OCI-LY7 (cell line): ENCODE measurements at regions not wholly inside any gene's neighbourhood (a gene's known extent, or its start where the extent isn't known, plus 50 kb on each side); places are given as distances from the start of the nearest gene placed in this dataset.

ENCODE experiments used
- BruUV-seq: library from RNA; stranded (reverse); fragments of 400-500 nt; replicated peaks from 2 replicates; lab custom pipeline; 2021; lab: Mats Ljungman, UMichigan
- CTCF ChIA-PET: fragments of 300-600 bp; sonication (Branson Sonifier 250); formaldehyde crosslinking; loops from one replicate; lab custom pipeline; 2022; ENCODE audit warnings: antibody characterized with exemption; ENCODE audit not compliant: unreplicated experiment; lab: Charles Lee
- POLR2A ChIA-PET: fragments of 300-600 bp; sonication (Branson Sonifier 250); formaldehyde crosslinking; loops from one replicate; lab custom pipeline; 2022; ENCODE audit warnings: antibody characterized with exemption; lab: Charles Lee
- DNase-seq: peaks from one replicate; pipeline ENCODE4 v3.0.0-alpha.2; 2015; ENCODE audit warnings: low spot score
- H2AFZ ChIP-seq: fragments of 200-600 bp; sonication (generic), shearing (Covaris generic); 2 replicates; pipeline ENCODE4 v1.6.1; 2014; ENCODE audit warnings: mild to moderate bottlenecking, antibody characterized with exemption, low read length, moderate library complexity
- H3K27ac ChIP-seq: fragments of 200-600 bp; sonication (generic); 2 replicates; pipeline ENCODE4 v1.5.1; 2014; ENCODE audit warnings: mixed run types, low read depth, mild to moderate bottlenecking, moderate library complexity, low read length, inconsistent platforms; ENCODE audit not compliant: poor library complexity, severe bottlenecking
- H3K36me3 ChIP-seq: fragments of 200-600 bp; sonication (generic); 2 replicates; pipeline ENCODE4 v1.6.1; 2014; ENCODE audit warnings: mild to moderate bottlenecking, antibody characterized with exemption, low read length, moderate library complexity, mixed read lengths; ENCODE audit not compliant: insufficient read depth
- H3K4me1 ChIP-seq: fragments of 200-600 bp; sonication (generic); 2 replicates; pipeline ENCODE4 v1.5.1; 2014; ENCODE audit warnings: mild to moderate bottlenecking, low read length; ENCODE audit not compliant: insufficient read depth, poor library complexity, severe bottlenecking
- H3K4me2 ChIP-seq: fragments of 200-600 bp; sonication (generic); 2 replicates; pipeline ENCODE4 v1.6.1; 2014; ENCODE audit warnings: mild to moderate bottlenecking, low read length
- H3K4me3 ChIP-seq: fragments of 200-600 bp; sonication (generic); 2 replicates; pipeline ENCODE4 v1.5.1; 2014; ENCODE audit warnings: mild to moderate bottlenecking, low read depth, low read length; ENCODE audit not compliant: poor library complexity, severe bottlenecking
- H3K79me2 ChIP-seq: fragments of 200-600 bp; sonication (generic); 2 replicates; pipeline ENCODE4 v1.6.1; 2016; ENCODE audit warnings: low read depth, mild to moderate bottlenecking, low read length, moderate library complexity, mixed read lengths; ENCODE audit not compliant: insufficient read depth
- H3K9me2 ChIP-seq: fragments of 200-600 bp; sonication (generic); 2 replicates; pipeline ENCODE4 v1.6.1; 2016; ENCODE audit warnings: mild to moderate bottlenecking, low read length, mixed read lengths; ENCODE audit not compliant: insufficient read depth
- H3K9me3 ChIP-seq: fragments of 200-600 bp; sonication (generic); 2 replicates; pipeline ENCODE4 v1.6.1; 2014; ENCODE audit warnings: mild to moderate bottlenecking, mixed run types, low read length, mixed read lengths
- H4K20me1 ChIP-seq: fragments of 200-600 bp; sonication (generic); 2 replicates; pipeline ENCODE4 v1.6.1; 2014; ENCODE audit warnings: mild to moderate bottlenecking, antibody characterized with exemption, low read length, moderate library complexity, mixed read lengths; ENCODE audit not compliant: insufficient read depth
- EZH2phosphoT487 ChIP-seq: fragments of 200-600 bp; sonication (generic); IDR thresholded peaks from 2 replicates; pipeline ENCODE4 v1.6.1; 2018; ENCODE audit warnings: low read depth, borderline replicate concordance, mild to moderate bottlenecking, mixed run types, antibody characterized with exemption, low read length, moderate library complexity, mixed read lengths
- intact Hi-C: fragments of 100-400 bp; cut with micrococcal nuclease; formaldehyde crosslinking; loops from one replicate; pipeline ENCODE4 v1.10.0; 2022; ENCODE audit not compliant: unreplicated experiment
- TF ChIP-seq, protein P1 (sequence below): fragments of 200-600 bp; sonication (generic); conservative IDR thresholded peaks from 2 replicates; pipeline ENCODE4 v1.5.1; 2014; ENCODE audit warnings: mild to moderate bottlenecking, antibody characterized with exemption, low read length, moderate library complexity, mixed read lengths

- POLR2A ChIA-PET = interaction anchor here (0.6 kb wide), 1 partner anchor 16 kb away, joined by 3 read pairs; no protein-coding TSS in a partner anchor
- Histone ChIP-seq H3K36me3 (no peaks in the 10 kb centered on the region), H3K79me2 (no peaks in the 10 kb centered on the region), H3K4me1 (no peaks in the 10 kb centered on the region), H3K4me2 (no peak overlapping the region), H3K27ac (no peak overlapping the region), H3K4me3 (no peak overlapping the region), H3K9me2 (no peaks in the 10 kb centered on the region), H4K20me1 (no peaks in the 10 kb centered on the region), H2AFZ (no peak overlapping the region), H3K9me3 (no peaks in the 10 kb centered on the region)
- CTCF ChIA-PET = no interaction called here
- BruUV-seq = no TSS peak
- intact Hi-C loops = no loop called here
- DNase-seq = no peak
- TF ChIP-seq, protein P1, sequence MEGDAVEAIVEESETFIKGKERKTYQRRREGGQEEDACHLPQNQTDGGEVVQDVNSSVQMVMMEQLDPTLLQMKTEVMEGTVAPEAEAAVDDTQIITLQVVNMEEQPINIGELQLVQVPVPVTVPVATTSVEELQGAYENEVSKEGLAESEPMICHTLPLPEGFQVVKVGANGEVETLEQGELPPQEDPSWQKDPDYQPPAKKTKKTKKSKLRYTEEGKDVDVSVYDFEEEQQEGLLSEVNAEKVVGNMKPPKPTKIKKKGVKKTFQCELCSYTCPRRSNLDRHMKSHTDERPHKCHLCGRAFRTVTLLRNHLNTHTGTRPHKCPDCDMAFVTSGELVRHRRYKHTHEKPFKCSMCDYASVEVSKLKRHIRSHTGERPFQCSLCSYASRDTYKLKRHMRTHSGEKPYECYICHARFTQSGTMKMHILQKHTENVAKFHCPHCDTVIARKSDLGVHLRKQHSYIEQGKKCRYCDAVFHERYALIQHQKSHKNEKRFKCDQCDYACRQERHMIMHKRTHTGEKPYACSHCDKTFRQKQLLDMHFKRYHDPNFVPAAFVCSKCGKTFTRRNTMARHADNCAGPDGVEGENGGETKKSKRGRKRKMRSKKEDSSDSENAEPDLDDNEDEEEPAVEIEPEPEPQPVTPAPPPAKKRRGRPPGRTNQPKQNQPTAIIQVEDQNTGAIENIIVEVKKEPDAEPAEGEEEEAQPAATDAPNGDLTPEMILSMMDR = no peak
- TF ChIP-seq EZH2phosphoT487 = no peak
Observed at GRCh38 chr4:189784651-189785050, 156.0 kb upstream of the FRG1 start.

- intact Hi-C loops = no loop called here
- no peak for DNase-seq
- H3K9me3 ChIP-seq = no peaks in the 10 kb centered on the region
- TF ChIP-seq, protein P1 = no peak
- TF ChIP-seq EZH2phosphoT487 = no peak
- no peaks in the 10 kb centered on the region for H3K36me3 ChIP-seq
- H3K79me2 ChIP-seq = no peaks in the 10 kb centered on the region
- H3K4me2 ChIP-seq = no peak overlapping the region
- ChIA-PET POLR2A (no interaction called here), CTCF (no interaction called here)
- no peak overlapping the region for H2AFZ ChIP-seq
- H4K20me1 ChIP-seq = no peaks in the 10 kb centered on the region
- no peaks in the 10 kb centered on the region for H3K9me2 ChIP-seq
- no peak overlapping the region for H3K27ac ChIP-seq
- no peaks in the 10 kb centered on the region for H3K4me1 ChIP-seq
- H3K4me3 ChIP-seq = no peak overlapping the region
- no TSS peak for BruUV-seq
Observed at GRCh38 chr4:189785257-189785656, 155.4 kb upstream of the FRG1 start.

- no peaks in the 10 kb centered on the region for H3K9me2 ChIP-seq
- BruUV-seq = no TSS peak
- H3K4me3 ChIP-seq = no peak overlapping the region
- no peaks in the 10 kb centered on the region for H4K20me1 ChIP-seq
- no peak overlapping the region for H2AFZ ChIP-seq
- intact Hi-C loops = no loop called here
- H3K4me2 ChIP-seq = no peak overlapping the region
- no peak for DNase-seq
- H3K36me3 ChIP-seq = no peaks in the 10 kb centered on the region
- H3K27ac ChIP-seq = no peak overlapping the region
- no peaks in the 10 kb centered on the region for H3K9me3 ChIP-seq
- H3K79me2 ChIP-seq = no peaks in the 10 kb centered on the region
- H3K4me1 ChIP-seq = no peaks in the 10 kb centered on the region
- POLR2A ChIA-PET = no interaction called here
- TF ChIP-seq, protein P1 = no peak
- no peak for TF ChIP-seq EZH2phosphoT487
- CTCF ChIA-PET = no interaction called here
Observed at GRCh38 chr4:189786447-189786846, 154.2 kb upstream of the FRG1 start.
